Thoracic aorta (tissue), 2 donors: ENCODE measurements at regions not wholly inside any gene's neighbourhood (a gene's known extent, or its start where the extent isn't known, plus 50 kb on each side); places are given as distances from the start of the nearest gene placed in this dataset.

Experiments used
- ATAC-seq: fragments of 150-250 bp; one replicate; pipeline ENCODE4 v1.8.0; 2017; ENCODE audit warnings: low read depth; ENCODE audit not compliant: insufficient number of reproducible peaks, low FRiP score
- DNase-seq: peaks from one replicate; pipeline ENCODE4 v3.0.0-alpha.2; 2020; ENCODE audit warnings: low spot score
- H3K27ac ChIP-seq, 2 donors: fragments of 200-600 bp; sonication (generic); 1 replicate in 1 of 2; 2 replicates in 1 of 2; pipeline ENCODE4 v1.5.1; 2016; ENCODE audit warnings: mild to moderate bottlenecking in 2 of 2, moderate library complexity in 2 of 2
- H3K27me3 ChIP-seq: fragments of 200-600 bp; sonication (generic); replicated peaks from 2 replicates; pipeline ENCODE4 v1.6.0; 2016; ENCODE audit warnings: mild to moderate bottlenecking; ENCODE audit not compliant: insufficient read depth
- H3K36me3 ChIP-seq: fragments of 200-600 bp; sonication (generic); one replicate; pipeline ENCODE4 v1.5.1; 2016
- H3K4me1 ChIP-seq, 2 donors: fragments of 200-600 bp; sonication (generic); 1 replicate in 1 of 2; 2 replicates in 1 of 2; pipeline versions ENCODE4 v1.5.1 to v1.6.0; 2016; ENCODE audit warnings: low read depth in 2 of 2, mild to moderate bottlenecking in 1 of 2; ENCODE audit not compliant: control insufficient read depth in 1 of 2
- H3K4me3 ChIP-seq: fragments of 200-600 bp; sonication (generic); 2 replicates; pipeline ENCODE4 v1.5.1; 2016; ENCODE audit warnings: mild to moderate bottlenecking
- H3K9me3 ChIP-seq: fragments of 200-600 bp; sonication (generic); 2 replicates; pipeline ENCODE4 v1.5.1; 2016
- TF ChIP-seq, protein P1 (sequence below): fragments of 200-600 bp; sonication (generic); IDR thresholded peaks from one replicate; pipeline ENCODE4 v1.5.1; 2019; ENCODE audit warnings: antibody characterized with exemption

DNA sequence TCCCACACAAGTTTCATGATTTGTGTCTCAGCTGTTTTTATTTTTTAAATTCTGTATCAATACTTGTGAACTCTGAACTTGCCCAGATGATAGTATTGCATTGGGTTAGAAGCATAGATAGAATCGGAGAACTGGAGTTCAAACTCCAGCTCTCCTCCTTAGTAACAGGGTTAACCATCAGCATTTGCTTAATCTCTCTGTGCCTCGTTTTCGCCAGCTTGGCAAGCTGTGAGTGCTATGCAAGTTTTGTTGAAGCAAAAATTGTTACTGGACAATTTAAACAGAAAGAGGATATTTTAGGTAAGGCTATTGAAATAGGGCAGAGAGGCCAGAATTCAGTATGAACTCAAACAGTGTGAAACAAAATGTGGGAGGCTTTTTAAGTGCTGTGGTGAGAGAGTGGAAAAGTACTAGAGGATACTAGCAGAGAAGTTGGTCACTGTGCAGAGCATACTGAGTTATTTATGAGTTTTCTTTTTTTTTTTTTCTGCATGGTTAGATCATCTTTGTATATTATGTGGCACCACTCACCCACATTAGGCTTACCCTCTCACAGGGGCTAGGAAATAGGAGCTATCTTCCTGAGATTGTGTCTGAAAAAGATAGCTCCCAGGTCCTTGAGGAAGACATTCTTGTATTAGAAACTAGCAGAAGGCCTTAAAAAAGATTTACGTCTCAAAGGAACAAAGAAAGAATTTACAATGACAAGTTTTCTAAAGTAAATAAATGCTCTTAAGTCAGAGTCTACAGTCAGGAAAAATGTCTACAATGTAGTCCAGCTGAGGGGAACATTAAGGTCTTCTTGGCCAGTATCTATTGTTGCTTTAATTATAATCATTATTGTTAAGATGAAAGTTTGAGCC, 1126.6 kb downstream of the FAT4 start:
- DNase-seq (no peak), ATAC-seq (peak; percentile 80)
- TF ChIP-seq, protein P1, sequence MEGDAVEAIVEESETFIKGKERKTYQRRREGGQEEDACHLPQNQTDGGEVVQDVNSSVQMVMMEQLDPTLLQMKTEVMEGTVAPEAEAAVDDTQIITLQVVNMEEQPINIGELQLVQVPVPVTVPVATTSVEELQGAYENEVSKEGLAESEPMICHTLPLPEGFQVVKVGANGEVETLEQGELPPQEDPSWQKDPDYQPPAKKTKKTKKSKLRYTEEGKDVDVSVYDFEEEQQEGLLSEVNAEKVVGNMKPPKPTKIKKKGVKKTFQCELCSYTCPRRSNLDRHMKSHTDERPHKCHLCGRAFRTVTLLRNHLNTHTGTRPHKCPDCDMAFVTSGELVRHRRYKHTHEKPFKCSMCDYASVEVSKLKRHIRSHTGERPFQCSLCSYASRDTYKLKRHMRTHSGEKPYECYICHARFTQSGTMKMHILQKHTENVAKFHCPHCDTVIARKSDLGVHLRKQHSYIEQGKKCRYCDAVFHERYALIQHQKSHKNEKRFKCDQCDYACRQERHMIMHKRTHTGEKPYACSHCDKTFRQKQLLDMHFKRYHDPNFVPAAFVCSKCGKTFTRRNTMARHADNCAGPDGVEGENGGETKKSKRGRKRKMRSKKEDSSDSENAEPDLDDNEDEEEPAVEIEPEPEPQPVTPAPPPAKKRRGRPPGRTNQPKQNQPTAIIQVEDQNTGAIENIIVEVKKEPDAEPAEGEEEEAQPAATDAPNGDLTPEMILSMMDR = no peak
- peak overlapping the region; percentile 57 for H3K4me3 ChIP-seq
- peaks cover 16 to 19% of the 10 kb centered on the region in 2 donors for H3K4me1 ChIP-seq
- no peaks in the 10 kb centered on the region for H3K9me3 ChIP-seq
- no peaks in the 10 kb centered on the region for H3K27me3 ChIP-seq
- no peaks in the 10 kb centered on the region for H3K36me3 ChIP-seq
- peak overlapping the region; percentile 58 to 84 for H3K27ac ChIP-seq

DNA sequence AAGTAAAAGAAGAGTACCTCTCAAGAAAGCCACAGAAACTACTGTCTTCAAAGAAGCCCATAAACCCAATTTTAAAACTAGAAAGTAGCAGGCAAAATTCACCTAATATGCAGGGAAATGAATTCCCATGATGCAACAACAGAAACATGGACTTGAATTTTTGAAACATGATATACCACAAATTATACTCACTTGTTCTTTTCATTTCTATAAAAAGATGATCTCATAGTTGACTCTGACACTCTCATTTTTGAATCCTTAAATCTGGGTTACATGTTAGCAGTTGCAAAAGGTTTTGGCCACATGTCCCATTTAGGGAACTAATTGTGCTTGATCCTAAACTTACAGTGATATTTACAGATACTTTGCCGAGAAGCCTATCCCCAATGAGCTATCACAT, 1130.8 kb downstream of the FAT4 start:
- Histone ChIP-seq H3K9me3 (no peaks in the 10 kb centered on the region), H3K27ac (no peak overlapping the region), H3K4me1 (peaks cover 10 to 12% of the 10 kb centered on the region in 2 donors), H3K4me3 (no peak overlapping the region), H3K36me3 (no peaks in the 10 kb centered on the region), H3K27me3 (no peaks in the 10 kb centered on the region)
- TF ChIP-seq, protein P1 = no peak
- DNase-seq = no peak
- no peak for ATAC-seq

DNA sequence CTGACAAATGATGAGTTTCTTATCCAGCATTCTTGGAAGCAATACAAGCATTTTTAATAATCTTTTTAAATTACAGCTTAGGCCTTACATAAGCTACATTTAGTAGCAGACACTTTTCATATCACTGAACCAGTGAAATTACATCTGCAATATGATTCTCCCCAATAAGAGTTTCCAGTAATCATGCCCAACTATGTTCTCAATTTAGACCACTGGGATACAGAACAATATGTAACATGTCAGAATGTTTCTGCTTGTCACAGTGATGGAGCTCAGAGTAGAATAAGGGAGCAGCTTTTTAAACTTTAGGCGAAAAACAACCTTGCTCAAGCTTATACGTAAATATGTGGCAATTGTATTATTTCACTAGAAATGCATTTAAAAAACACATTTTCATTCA, 1132.2 kb downstream of the FAT4 start:
- ATAC-seq = no peak
- no peak overlapping the region for H3K4me3 ChIP-seq
- no peaks in the 10 kb centered on the region for H3K36me3 ChIP-seq
- peaks cover 0 to 3% of the 10 kb centered on the region in 2 donors for H3K4me1 ChIP-seq
- no peaks in the 10 kb centered on the region for H3K9me3 ChIP-seq
- H3K27ac ChIP-seq = no peak overlapping the region
- no peaks in the 10 kb centered on the region for H3K27me3 ChIP-seq
- TF ChIP-seq, protein P1 = no peak
- DNase-seq = no peak

DNA sequence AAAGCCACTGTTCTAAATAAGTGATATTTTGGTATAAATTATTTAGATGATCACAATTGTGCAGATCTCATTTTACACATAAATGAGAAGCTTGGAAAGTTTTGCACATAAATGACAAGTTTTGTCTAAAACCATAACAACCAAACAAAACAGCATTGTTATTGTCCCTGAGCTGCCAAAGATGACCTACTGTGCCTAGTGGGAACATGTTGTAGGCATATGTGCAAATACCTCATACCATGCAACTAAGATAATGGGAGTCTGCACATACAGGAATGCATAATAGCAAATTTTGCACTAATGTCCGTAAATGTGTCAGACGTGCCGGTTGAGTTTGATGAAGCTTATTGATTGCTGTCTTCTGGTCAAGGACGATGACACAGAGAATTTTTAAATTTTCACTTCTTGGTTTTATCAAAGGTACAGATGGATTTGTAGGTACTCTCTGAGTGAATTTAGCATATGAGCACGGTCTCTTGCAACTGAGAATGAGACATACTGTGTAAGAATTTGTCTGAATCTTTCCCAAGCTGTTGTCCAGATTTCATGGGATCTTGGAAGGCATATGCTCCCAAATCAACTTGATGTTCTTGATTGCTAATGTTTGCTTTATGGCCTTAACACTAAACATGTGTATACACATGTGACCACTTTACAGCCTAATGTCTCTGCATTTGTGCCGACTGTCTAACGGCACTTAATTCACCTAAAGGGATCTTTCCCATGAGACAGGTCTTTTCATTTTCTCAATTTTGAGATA, 1133.5 kb downstream of the FAT4 start:
- Histone ChIP-seq H3K36me3 (no peaks in the 10 kb centered on the region), H3K27me3 (no peaks in the 10 kb centered on the region), H3K27ac (no peak overlapping the region)

More for the DNA sequence above, 1133.5 kb downstream of the FAT4 start:
- DNase-seq (no peak), ATAC-seq (no peak)
- Histone ChIP-seq H3K9me3 (no peaks in the 10 kb centered on the region), H3K4me1 (no peaks in the 10 kb centered on the region), H3K4me3 (no peak overlapping the region)
- TF ChIP-seq, protein P1 = no peak
